HUES48 (cell line): ENCODE measurements at regions not wholly inside any gene's neighbourhood (a gene's known extent, or its start where the extent isn't known, plus 50 kb on each side); places are given as distances from the start of the nearest gene placed in this dataset.

Experiments
- H3K27ac ChIP-seq: one replicate; pipeline ENCODE4 v1.7.0; 2013; ENCODE audit warnings: low read depth, low read length, inconsistent platforms
- H3K27me3 ChIP-seq: 2 replicates; pipeline ENCODE4 v1.6.1; 2013; ENCODE audit warnings: mild to moderate bottlenecking, low read length; ENCODE audit not compliant: control insufficient read depth, insufficient read depth
- H3K36me3 ChIP-seq: 2 replicates; pipeline ENCODE4 v1.6.1; 2013; ENCODE audit warnings: low read length; ENCODE audit not compliant: control insufficient read depth, insufficient read depth
- H3K4me1 ChIP-seq: 2 replicates; pipeline ENCODE4 v1.6.1; 2013; ENCODE audit warnings: mild to moderate bottlenecking, low read length; ENCODE audit not compliant: control insufficient read depth, insufficient read depth
- H3K4me3 ChIP-seq: 2 replicates; pipeline ENCODE4 v1.5.1; 2013; ENCODE audit warnings: mild to moderate bottlenecking, low read depth, low read length
- H3K9ac ChIP-seq: 2 replicates; pipeline ENCODE4 v1.6.1; 2013; ENCODE audit warnings: mild to moderate bottlenecking, low read depth, low read length, moderate library complexity
- H3K9me3 ChIP-seq: 2 replicates; pipeline ENCODE4 v1.6.1; 2013; ENCODE audit warnings: low read length; ENCODE audit not compliant: control insufficient read depth, insufficient read depth

- no peaks in the 10 kb centered on the region for H3K27me3 ChIP-seq
- no peaks in the 10 kb centered on the region for H3K36me3 ChIP-seq
- H3K4me1 ChIP-seq = peaks cover 19% of the 10 kb centered on the region
- no peaks in the 10 kb centered on the region for H3K9me3 ChIP-seq
- no peak overlapping the region for H3K4me3 ChIP-seq
- peak overlapping the region; percentile 24 for H3K27ac ChIP-seq
- no peak overlapping the region for H3K9ac ChIP-seq
These were observed 178.7 kb downstream of the CHD9NB start for GRCh38 chr16:52874042-52874441.

- Histone ChIP-seq H3K27ac (no peak overlapping the region), H3K4me3 (no peak overlapping the region)
These were observed 180.0 kb downstream of the CHD9NB start for GRCh38 chr16:52872731-52873130.

GRCh38 chr16:52871481-52871880, 181.2 kb downstream of the CHD9NB start:
- H3K9me3 ChIP-seq = no peaks in the 10 kb centered on the region
- no peak overlapping the region for H3K4me3 ChIP-seq
- no peaks in the 10 kb centered on the region for H3K27me3 ChIP-seq
- no peak overlapping the region for H3K9ac ChIP-seq
- H3K27ac ChIP-seq = no peak overlapping the region
- peaks cover 19% of the 10 kb centered on the region for H3K4me1 ChIP-seq
- H3K36me3 ChIP-seq = no peaks in the 10 kb centered on the region

More at GRCh38 chr16:52872731-52873130, 180.0 kb downstream of the CHD9NB start:
- no peaks in the 10 kb centered on the region for H3K9me3 ChIP-seq
- no peak overlapping the region for H3K9ac ChIP-seq
- H3K4me1 ChIP-seq = peaks cover 19% of the 10 kb centered on the region
- H3K36me3 ChIP-seq = no peaks in the 10 kb centered on the region
- no peaks in the 10 kb centered on the region for H3K27me3 ChIP-seq

GRCh38 chr16:52869243-52869642, 183.5 kb downstream of the CHD9NB start:
- Histone ChIP-seq H3K9me3 (no peaks in the 10 kb centered on the region), H3K27me3 (no peaks in the 10 kb centered on the region), H3K27ac (no peak overlapping the region), H3K9ac (no peak overlapping the region), H3K4me1 (peaks cover 15% of the 10 kb centered on the region), H3K4me3 (no peak overlapping the region), H3K36me3 (no peaks in the 10 kb centered on the region)

- Histone ChIP-seq H3K4me3 (no peak overlapping the region), H3K36me3 (no peaks in the 10 kb centered on the region), H3K4me1 (peaks cover 12% of the 10 kb centered on the region), H3K27me3 (no peaks in the 10 kb centered on the region), H3K27ac (no peak overlapping the region), H3K9me3 (no peaks in the 10 kb centered on the region), H3K9ac (no peak overlapping the region)
These were observed 189.7 kb downstream of the CHD9NB start for GRCh38 chr16:52863000-52863399.

- Histone ChIP-seq H3K4me1 (peaks cover 12% of the 10 kb centered on the region), H3K9me3 (no peaks in the 10 kb centered on the region), H3K27me3 (no peaks in the 10 kb centered on the region), H3K4me3 (no peak overlapping the region), H3K27ac (no peak overlapping the region), H3K9ac (no peak overlapping the region), H3K36me3 (no peaks in the 10 kb centered on the region)
These were observed 191.1 kb downstream of the CHD9NB start for GRCh38 chr16:52861614-52862022.

- peaks cover 5% of the 10 kb centered on the region; the same call in 1 of the 2 replicates for H3K4me1 ChIP-seq
- no peak overlapping the region for H3K9ac ChIP-seq
- no peak overlapping the region for H3K4me3 ChIP-seq
- no peak overlapping the region for H3K27ac ChIP-seq
- no peaks in the 10 kb centered on the region for H3K36me3 ChIP-seq
- no peaks in the 10 kb centered on the region for H3K27me3 ChIP-seq
- no peaks in the 10 kb centered on the region for H3K9me3 ChIP-seq
These were observed 197.2 kb downstream of the CHD9NB start for GRCh38 chr16:52855463-52855862.

- Histone ChIP-seq H3K9ac (no peak overlapping the region), H3K4me3 (no peak overlapping the region), H3K36me3 (no peaks in the 10 kb centered on the region), H3K27ac (no peak overlapping the region), H3K27me3 (no peaks in the 10 kb centered on the region), H3K9me3 (no peaks in the 10 kb centered on the region), H3K4me1 (no peaks in the 10 kb centered on the region)
These were observed 199.7 kb downstream of the CHD9NB start for GRCh38 chr16:52852978-52853377.

GRCh38 chr16:52851211-52851740, 201.4 kb downstream of the CHD9NB start:
- Histone ChIP-seq H3K36me3 (no peaks in the 10 kb centered on the region), H3K4me1 (no peaks in the 10 kb centered on the region), H3K27ac (no peak overlapping the region), H3K9ac (no peak overlapping the region), H3K27me3 (no peaks in the 10 kb centered on the region), H3K4me3 (no peak overlapping the region), H3K9me3 (no peaks in the 10 kb centered on the region)

GRCh38 chr16:52843381-52843780, 209.3 kb downstream of the CHD9NB start:
- H3K4me1 ChIP-seq = peaks cover 6% of the 10 kb centered on the region; the same call in 1 of the 2 replicates
- no peak overlapping the region for H3K9ac ChIP-seq
- no peaks in the 10 kb centered on the region for H3K36me3 ChIP-seq
- no peaks in the 10 kb centered on the region for H3K9me3 ChIP-seq
- H3K4me3 ChIP-seq = no peak overlapping the region
- H3K27me3 ChIP-seq = no peaks in the 10 kb centered on the region
- no peak overlapping the region for H3K27ac ChIP-seq

- no peak overlapping the region for H3K27ac ChIP-seq
- H3K9me3 ChIP-seq = no peaks in the 10 kb centered on the region
- H3K36me3 ChIP-seq = no peaks in the 10 kb centered on the region
- no peak overlapping the region for H3K4me3 ChIP-seq
- H3K4me1 ChIP-seq = peaks cover 6% of the 10 kb centered on the region; the same call in 1 of the 2 replicates
- no peaks in the 10 kb centered on the region for H3K27me3 ChIP-seq
- H3K9ac ChIP-seq = no peak overlapping the region
These were observed 215.4 kb downstream of the CHD9NB start for GRCh38 chr16:52837251-52837650.
